Lower leg skin (tissue), 4 donors: ENCODE measurements at regions not wholly inside any gene's neighbourhood (a gene's known extent, or its start where the extent isn't known, plus 50 kb on each side); places are given as distances from the start of the nearest gene placed in this dataset.
"Not testable (repeated sequence)": the region's sequence is repeated elsewhere in the genome, so short reads cannot be mapped to it uniquely, and the experiment has no call there.

ENCODE experiments used
- DNase-seq, 2 donors: peaks; one replicate each; pipeline ENCODE4 v3.0.0-alpha.2; 2019; ENCODE audit warnings: low spot score in 2 of 2
- H3K4me3 ChIP-seq: fragments of 200-600 bp; sonication (generic); 2 replicates; pipeline ENCODE4 v1.5.1; 2017; ENCODE audit warnings: mild to moderate bottlenecking, low read depth; ENCODE audit not compliant: poor library complexity, severe bottlenecking
- CTCF ChIP-seq, 3 donors: fragments of 450-650 bp; IDR thresholded peaks; one replicate each; pipeline ENCODE4 v1.5.1; 2016; ENCODE audit warnings: antibody characterized with exemption in 3 of 3, mild to moderate bottlenecking in 3 of 3, moderate library complexity in 2 of 3
- POLR2A ChIP-seq, 2 donors: fragments of 450-650 bp; IDR thresholded peaks; one replicate each; pipeline ENCODE4 v1.6.1; 2016 to 2017; ENCODE audit warnings: antibody characterized with exemption in 2 of 2, mild to moderate bottlenecking in 1 of 2, moderate library complexity in 1 of 2
- WGBS, 2 donors: methylation state at CpG; one replicate each; pipeline ENCODE4 v1.1.5; 2018; 5-methylcytosine and 5-hydroxymethylcytosine counted together
- intact Hi-C: fragments of 100-400 bp; cut with DNase I; formaldehyde crosslinking; loops from one replicate; pipeline ENCODE4 v1.15.0; 2023; ENCODE audit warnings: low total_unique reads

GRCh38 chr19:29880498-29881081 is 61.4 kb upstream of the URI1 start:
- intact Hi-C loops = no loop called here
- 50 to 59% methylated on average over 10 of the region's 10 CpGs for WGBS, 2 donors
- TF ChIP-seq POLR2A (IDR thresholded peaks at IDR 0.05) = no peak
- no peak for TF ChIP-seq CTCF (IDR thresholded peaks at IDR 0.05)
- H3K4me3 ChIP-seq = no peak overlapping the region
- DNase-seq = no peak

- TF ChIP-seq POLR2A (IDR thresholded peaks at IDR 0.05) (no peak), CTCF (IDR thresholded peaks at IDR 0.05) (no peak)
- H3K4me3 ChIP-seq = no peak overlapping the region
- no peak for DNase-seq
- intact Hi-C loops = no loop called here
- 72 to 74% methylated on average over 5 of the region's 5 CpGs for WGBS, 2 donors
Observed at GRCh38 chr19:29881386-29881785, 60.7 kb upstream of the URI1 start.

GRCh38 chr19:29882719-29883105 is 59.3 kb upstream of the URI1 start:
- no peak overlapping the region for H3K4me3 ChIP-seq
- 74 to 79% methylated on average over 13 of the region's 13 CpGs for WGBS, 2 donors
- intact Hi-C loops = no loop called here
- DNase-seq = no peak
- TF ChIP-seq POLR2A (IDR thresholded peaks at IDR 0.05) (no peak), CTCF (IDR thresholded peaks at IDR 0.05) (no peak)

- no peak overlapping the region for H3K4me3 ChIP-seq
- no peak for DNase-seq
- intact Hi-C loops = no loop called here
- 69 to 81% methylated on average over 2 of the region's 2 CpGs for WGBS, 2 donors
- TF ChIP-seq CTCF (IDR thresholded peaks at IDR 0.05) = no peak
- no peak for TF ChIP-seq POLR2A (IDR thresholded peaks at IDR 0.05)
Observed at GRCh38 chr19:29884044-29884443, 58.0 kb upstream of the URI1 start.

- intact Hi-C loops = no loop called here
- no peak for TF ChIP-seq POLR2A (IDR thresholded peaks at IDR 0.05)
- TF ChIP-seq CTCF (IDR thresholded peaks at IDR 0.05) = no peak
- no peak overlapping the region for H3K4me3 ChIP-seq
- no peak for DNase-seq
- WGBS, 2 donors = 55 to 59% methylated on average over 9 of the region's 9 CpGs
Observed at GRCh38 chr19:29884466-29884865, 57.6 kb upstream of the URI1 start.

GRCh38 chr19:29886106-29886505 is 55.9 kb upstream of the URI1 start:
- WGBS, 2 donors = 90 to 92% methylated on average over 7 of the region's 7 CpGs
- peak in 1 of 2 donors; percentile 62 for DNase-seq
- intact Hi-C loops, H3K4me3 ChIP-seq: not testable (repeated sequence)
